Neuron (in vitro differentiated cells): ENCODE measurements at regions not wholly inside any gene's neighbourhood (a gene's known extent, or its start where the extent isn't known, plus 50 kb on each side); places are given as distances from the start of the nearest gene placed in this dataset.
A peak's percentile ranks its signal among the peaks of the same experiment; 100 is the strongest.

Experiments
- H2AFZ ChIP-seq: one replicate; pipeline ENCODE4 v1.6.1; 2013; ENCODE audit warnings: low read depth, mild to moderate bottlenecking, inconsistent platforms, low read length, moderate library complexity
- H3K27me3 ChIP-seq: one replicate; pipeline ENCODE4 v1.6.1; 2013; ENCODE audit warnings: low read length; ENCODE audit not compliant: insufficient read depth
- H3K36me3 ChIP-seq: one replicate; pipeline ENCODE4 v1.6.1; 2013; ENCODE audit warnings: low read length; ENCODE audit not compliant: insufficient read depth
- H3K4me1 ChIP-seq: one replicate; pipeline ENCODE4 v1.6.1; 2013; ENCODE audit warnings: low read length; ENCODE audit not compliant: insufficient read depth
- H3K4me3 ChIP-seq: 2 replicates; pipeline ENCODE4 v1.5.1; 2013; ENCODE audit warnings: mild to moderate bottlenecking, low read length, moderate library complexity
- H3K9me3 ChIP-seq: one replicate; pipeline ENCODE4 v1.6.1; 2013; ENCODE audit warnings: low read length

- H3K9me3 ChIP-seq: no peaks in the 10 kb centered on the region
- H3K4me1 ChIP-seq: peaks cover 6% of the 10 kb centered on the region
- H3K4me3 ChIP-seq: no peak overlapping the region
- H3K27me3 ChIP-seq: no peaks in the 10 kb centered on the region
- no peaks in the 10 kb centered on the region for H3K36me3 ChIP-seq
- H2AFZ ChIP-seq: no peak overlapping the region
These were observed 125.0 kb upstream of the PJA1 start for GRCh38 chrX:69290292-69290691.

GRCh38 chrX:69289793-69290123 is 124.5 kb upstream of the PJA1 start:
- peaks cover 6% of the 10 kb centered on the region for H3K4me1 ChIP-seq
- H3K27me3 ChIP-seq: peaks cover 2% of the 10 kb centered on the region
- H3K36me3 ChIP-seq: no peaks in the 10 kb centered on the region
- H3K4me3 ChIP-seq: no peak overlapping the region
- no peak overlapping the region for H2AFZ ChIP-seq
- no peaks in the 10 kb centered on the region for H3K9me3 ChIP-seq

GRCh38 chrX:69289046-69289792 is 124.0 kb upstream of the PJA1 start:
- H3K4me1 ChIP-seq: peaks cover 6% of the 10 kb centered on the region

GRCh38 chrX:69287095-69287494 is 121.8 kb upstream of the PJA1 start:
- no peak overlapping the region for H2AFZ ChIP-seq
- no peaks in the 10 kb centered on the region for H3K9me3 ChIP-seq
- peaks cover 6% of the 10 kb centered on the region for H3K4me1 ChIP-seq
- H3K4me3 ChIP-seq: no peak overlapping the region
- peaks cover 2% of the 10 kb centered on the region for H3K27me3 ChIP-seq
- H3K36me3 ChIP-seq: no peaks in the 10 kb centered on the region

More at GRCh38 chrX:69289046-69289792, 124.0 kb upstream of the PJA1 start:
- Histone ChIP-seq H3K36me3 (no peaks in the 10 kb centered on the region), H3K27me3 (peaks cover 2% of the 10 kb centered on the region), H3K4me3 (no peak overlapping the region), H3K9me3 (no peaks in the 10 kb centered on the region), H2AFZ (no peak overlapping the region)

- no peak overlapping the region for H3K4me3 ChIP-seq
These were observed 121.3 kb upstream of the PJA1 start for GRCh38 chrX:69286565-69286906.

GRCh38 chrX:69285881-69286564 is 120.8 kb upstream of the PJA1 start:
- Histone ChIP-seq H3K27me3 (peaks cover 8% of the 10 kb centered on the region), H3K9me3 (no peaks in the 10 kb centered on the region), H3K4me1 (peaks cover 6% of the 10 kb centered on the region), H3K4me3 (peak overlapping the region; percentile 9), H3K36me3 (no peaks in the 10 kb centered on the region), H2AFZ (no peak overlapping the region)

More at GRCh38 chrX:69286565-69286906, 121.3 kb upstream of the PJA1 start:
- peaks cover 3% of the 10 kb centered on the region for H3K27me3 ChIP-seq
- H2AFZ ChIP-seq: no peak overlapping the region
- peaks cover 6% of the 10 kb centered on the region for H3K4me1 ChIP-seq
- H3K9me3 ChIP-seq: no peaks in the 10 kb centered on the region
- no peaks in the 10 kb centered on the region for H3K36me3 ChIP-seq

- no peak overlapping the region for H2AFZ ChIP-seq
- H3K36me3 ChIP-seq: no peaks in the 10 kb centered on the region
- H3K4me3 ChIP-seq: peak overlapping the region; percentile 9
- H3K9me3 ChIP-seq: no peaks in the 10 kb centered on the region
- H3K4me1 ChIP-seq: peaks cover 6% of the 10 kb centered on the region
- peaks cover 9% of the 10 kb centered on the region for H3K27me3 ChIP-seq
These were observed 120.2 kb upstream of the PJA1 start for GRCh38 chrX:69285401-69285877.

GRCh38 chrX:69284491-69284890 is 119.2 kb upstream of the PJA1 start:
- no peak overlapping the region for H3K4me3 ChIP-seq
- peaks cover 6% of the 10 kb centered on the region for H3K4me1 ChIP-seq
- no peaks in the 10 kb centered on the region for H3K9me3 ChIP-seq
- H3K27me3 ChIP-seq: peaks cover 9% of the 10 kb centered on the region
- no peaks in the 10 kb centered on the region for H3K36me3 ChIP-seq
- no peak overlapping the region for H2AFZ ChIP-seq

- Histone ChIP-seq H3K4me3 (no peak overlapping the region), H2AFZ (no peak overlapping the region), H3K4me1 (peaks cover 9% of the 10 kb centered on the region), H3K36me3 (no peaks in the 10 kb centered on the region), H3K27me3 (peaks cover 14% of the 10 kb centered on the region), H3K9me3 (no peaks in the 10 kb centered on the region)
These were observed 117.8 kb upstream of the PJA1 start for GRCh38 chrX:69282893-69283690.

- no peak overlapping the region for H2AFZ ChIP-seq
- no peaks in the 10 kb centered on the region for H3K36me3 ChIP-seq
- H3K4me1 ChIP-seq: peaks cover 16% of the 10 kb centered on the region
- H3K9me3 ChIP-seq: no peaks in the 10 kb centered on the region
- peaks cover 14% of the 10 kb centered on the region for H3K27me3 ChIP-seq
- H3K4me3 ChIP-seq: no peak overlapping the region
These were observed 115.7 kb upstream of the PJA1 start for GRCh38 chrX:69280933-69281332.

- H3K36me3 ChIP-seq: no peaks in the 10 kb centered on the region
- no peaks in the 10 kb centered on the region for H3K9me3 ChIP-seq
- peaks cover 10% of the 10 kb centered on the region for H3K4me1 ChIP-seq
- H3K27me3 ChIP-seq: peaks cover 15% of the 10 kb centered on the region
- no peak overlapping the region for H3K4me3 ChIP-seq
- H2AFZ ChIP-seq: no peak overlapping the region
These were observed 114.0 kb upstream of the PJA1 start for GRCh38 chrX:69279234-69279633.

- peak overlapping the region; percentile 58 for H2AFZ ChIP-seq
- no peaks in the 10 kb centered on the region for H3K36me3 ChIP-seq
- H3K27me3 ChIP-seq: peaks cover 18% of the 10 kb centered on the region
- H3K9me3 ChIP-seq: no peaks in the 10 kb centered on the region
- H3K4me1 ChIP-seq: peaks cover 10% of the 10 kb centered on the region
- no peak overlapping the region for H3K4me3 ChIP-seq
These were observed 112.9 kb upstream of the PJA1 start for GRCh38 chrX:69278031-69278687.
